Ishikawa (cell line): ENCODE measurements at regions not wholly inside any gene's neighbourhood (a gene's known extent, or its start where the extent isn't known, plus 50 kb on each side); places are given as distances from the start of the nearest gene placed in this dataset.

Experiments used
- CEBPB ChIP-seq: IDR thresholded peaks from 2 replicates; pipeline ENCODE4 v1.6.1; 2012
- CREB1 ChIP-seq: IDR thresholded peaks from 2 replicates; pipeline ENCODE4 v1.6.1; 2012; ENCODE audit warnings: low read depth
- EGR1 ChIP-seq: IDR thresholded peaks from 2 replicates; pipeline ENCODE4 v1.6.1; 2012
- EP300 ChIP-seq: IDR thresholded peaks from 2 replicates; pipeline ENCODE4 v1.6.1; 2012; ENCODE audit warnings: borderline replicate concordance
- FOXM1 ChIP-seq: IDR thresholded peaks from 2 replicates; pipeline ENCODE4 v1.6.1; 2012; ENCODE audit warnings: low read depth, borderline replicate concordance
- NFIC ChIP-seq: IDR thresholded peaks from 2 replicates; pipeline ENCODE4 v1.6.1; 2012
- RAD21 ChIP-seq: IDR thresholded peaks from 2 replicates; pipeline ENCODE4 v1.6.1; 2012; ENCODE audit warnings: low read depth
- REST ChIP-seq: IDR thresholded peaks from 2 replicates; pipeline ENCODE4 v1.6.1; 2012; ENCODE audit warnings: low read depth, mild to moderate bottlenecking
- TAF1 ChIP-seq: IDR thresholded peaks from 2 replicates; pipeline ENCODE4 v1.6.1; 2012; ENCODE audit warnings: low read depth, mild to moderate bottlenecking
- TCF12 ChIP-seq: IDR thresholded peaks from 2 replicates; pipeline ENCODE4 v1.6.1; 2012; ENCODE audit warnings: low read depth
- TEAD4 ChIP-seq: IDR thresholded peaks from 2 replicates; pipeline ENCODE4 v1.6.1; 2012
- USF1 ChIP-seq: IDR thresholded peaks from 2 replicates; pipeline ENCODE4 v1.6.1; 2012
- YY1 ChIP-seq: IDR thresholded peaks from 2 replicates; pipeline ENCODE4 v1.6.1; 2012; ENCODE audit warnings: low read depth
- ZBTB7A ChIP-seq: IDR thresholded peaks from 2 replicates; pipeline ENCODE4 v1.6.1; 2012; ENCODE audit warnings: low read depth
- TF ChIP-seq, protein P1 (sequence below): IDR thresholded peaks from 2 replicates; pipeline ENCODE4 v1.6.1; 2012

DNA sequence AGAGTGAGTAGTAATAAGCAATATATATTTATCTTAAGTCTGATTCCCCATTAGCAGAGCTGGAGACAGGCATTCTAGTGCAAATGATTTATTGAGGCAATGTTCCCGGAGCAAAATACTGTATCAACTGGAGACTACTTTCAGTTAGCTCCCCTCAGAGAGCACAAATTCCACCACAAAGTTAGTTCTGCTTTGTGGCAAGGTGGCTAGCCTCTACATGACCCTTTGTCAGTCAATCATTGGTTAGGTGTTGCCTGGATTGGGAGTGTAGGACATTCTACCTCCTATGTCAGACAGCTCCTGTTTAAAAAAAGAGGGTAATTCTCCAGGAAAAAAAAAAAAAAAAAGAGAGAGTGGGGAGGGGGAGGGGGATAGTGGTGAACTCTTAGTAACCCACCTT lies 402.2 kb downstream of the NR4A2 start:
- no peak for TF ChIP-seq TCF12
- no peak for TF ChIP-seq REST

DNA sequence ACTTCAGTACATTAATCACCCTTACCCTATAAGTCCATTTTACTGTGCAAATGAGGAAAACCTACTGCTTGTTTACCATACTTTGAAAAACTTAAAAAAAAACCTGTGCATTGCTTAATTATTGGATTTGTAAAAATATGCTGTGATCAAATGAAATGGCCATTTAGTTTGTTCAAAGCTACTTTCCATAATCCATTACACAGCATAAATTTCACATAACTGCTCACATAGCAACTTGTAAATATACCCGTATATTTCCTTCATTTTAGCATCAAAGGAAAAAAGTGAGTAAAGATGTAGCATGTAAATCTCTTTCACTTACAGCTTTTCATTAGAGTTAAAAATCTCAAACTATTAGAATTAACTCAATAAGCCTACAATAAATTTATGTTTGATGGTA lies 415.1 kb downstream of the NR4A2 start:
- TF ChIP-seq REST (no peak), EP300 (no peak), EGR1 (no peak), TCF12 (no peak), CREB1 (no peak), NFIC (no peak), USF1 (no peak), TEAD4 (no peak), FOXM1 (no peak), YY1 (no peak), ZBTB7A (no peak), CEBPB (no peak), RAD21 (no peak)
- TF ChIP-seq, protein P1, sequence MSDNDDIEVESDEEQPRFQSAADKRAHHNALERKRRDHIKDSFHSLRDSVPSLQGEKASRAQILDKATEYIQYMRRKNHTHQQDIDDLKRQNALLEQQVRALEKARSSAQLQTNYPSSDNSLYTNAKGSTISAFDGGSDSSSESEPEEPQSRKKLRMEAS = no peak

DNA sequence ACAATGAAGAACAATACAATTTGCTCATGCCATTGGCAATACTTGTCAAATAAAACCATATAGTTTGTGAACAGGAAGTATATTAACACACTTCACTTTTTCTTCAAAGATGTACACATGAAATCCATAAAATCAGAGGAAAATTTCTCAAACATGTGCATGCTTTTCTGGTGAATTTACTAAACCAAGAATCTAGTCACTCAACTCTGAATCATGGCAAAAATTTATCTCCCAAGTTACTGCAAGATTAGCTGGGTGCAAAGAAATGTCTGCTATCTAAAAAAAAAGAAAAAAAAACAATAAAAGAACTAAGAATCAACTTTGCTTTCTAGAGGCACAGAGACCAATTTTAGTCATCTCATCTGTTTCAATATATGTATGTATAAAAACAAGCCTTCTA lies 419.2 kb downstream of the NR4A2 start:
- TF ChIP-seq, protein P1 = no peak
- no peak for TF ChIP-seq FOXM1
- no peak for TF ChIP-seq EGR1
- no peak for TF ChIP-seq ZBTB7A
- TF ChIP-seq RAD21 = no peak
- TF ChIP-seq TEAD4 = no peak
- no peak for TF ChIP-seq REST
- TF ChIP-seq EP300 = no peak
- TF ChIP-seq CEBPB = no peak
- TF ChIP-seq USF1 = no peak
- TF ChIP-seq TCF12 = no peak
- TF ChIP-seq YY1 = no peak
- no peak for TF ChIP-seq TAF1
- TF ChIP-seq NFIC = no peak
- no peak for TF ChIP-seq CREB1

GRCh38 chr2:155908567-155908966 lies 424.0 kb downstream of the NR4A2 start:
- TF ChIP-seq EGR1 (no peak), FOXM1 (no peak), CEBPB (no peak), TEAD4 (no peak), TCF12 (no peak), TAF1 (no peak), EP300 (no peak), RAD21 (no peak)
- TF ChIP-seq, protein P1 = no peak

GRCh38 chr2:155907211-155907610 lies 425.3 kb downstream of the NR4A2 start:
- TF ChIP-seq CREB1 (no peak), REST (no peak), USF1 (no peak), TEAD4 (no peak), NFIC (no peak), YY1 (no peak), FOXM1 (no peak), TCF12 (no peak), EGR1 (no peak), RAD21 (no peak), CEBPB (no peak), TAF1 (no peak), ZBTB7A (no peak), EP300 (no peak)
- TF ChIP-seq, protein P1 = no peak
